ENCODE measurements at regions not wholly inside any gene's neighbourhood (a gene's known extent, or its start where the extent isn't known, plus 50 kb on each side); places are given as distances from the start of the nearest gene placed in this dataset.

DNA sequence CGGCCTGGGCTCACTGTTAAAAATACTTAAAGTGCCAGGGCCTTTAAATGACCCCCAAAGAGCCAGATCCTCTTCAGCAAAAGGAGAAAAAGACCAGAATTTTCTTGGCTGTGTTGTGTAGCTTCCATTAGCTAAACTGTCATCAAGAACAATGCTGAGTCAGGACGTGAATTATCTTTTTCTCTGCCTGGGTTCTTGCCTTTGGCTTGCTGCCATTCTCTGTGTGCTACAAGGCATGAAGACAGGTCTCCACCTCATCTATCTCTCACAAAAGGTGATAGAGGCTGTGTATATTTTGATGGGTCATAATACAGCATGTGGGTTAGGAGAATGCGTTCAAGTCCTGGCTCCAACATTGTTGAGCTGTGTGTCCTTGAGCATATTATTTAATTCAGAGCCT is 52.4 kb upstream of the SELENOK start:
- DNase-seq: no peak

DNA sequence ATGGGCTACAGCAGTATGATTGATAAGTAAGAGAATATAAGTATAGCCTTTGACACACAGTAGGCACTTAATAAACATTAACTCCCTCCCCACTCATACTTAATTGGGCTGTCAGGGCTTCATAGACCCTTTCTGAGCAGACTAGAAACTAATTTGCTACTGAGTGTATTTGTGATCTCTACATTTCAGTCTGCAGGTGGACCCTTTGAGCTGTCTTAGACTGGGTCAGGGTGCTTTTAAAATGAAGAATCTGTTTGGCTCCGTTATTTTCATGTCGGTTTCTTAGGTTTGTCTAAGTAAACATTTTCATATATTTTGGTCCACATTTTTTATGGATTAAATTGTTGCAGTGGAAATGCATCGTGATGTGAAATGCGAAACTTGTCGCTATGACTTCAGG is 50.3 kb upstream of the SELENOK start:
- DNase-seq: peak; percentile 3
